Glomerular visceral epithelial cell (primary cell): ENCODE measurements at regions not wholly inside any gene's neighbourhood (a gene's known extent, or its start where the extent isn't known, plus 50 kb on each side); places are given as distances from the start of the nearest gene placed in this dataset.

Experiments
- DNase-seq: peaks from one replicate; pipeline ENCODE4 v3.0.0-alpha.2; 2016; ENCODE audit errors: extremely low spot score

GRCh38 chr13:29664591-29664990, 69.1 kb upstream of the SLC7A1 start:
- DNase-seq: no peak

GRCh38 chr13:29654843-29655547, 59.5 kb upstream of the SLC7A1 start:
- DNase-seq: no peak

DNA sequence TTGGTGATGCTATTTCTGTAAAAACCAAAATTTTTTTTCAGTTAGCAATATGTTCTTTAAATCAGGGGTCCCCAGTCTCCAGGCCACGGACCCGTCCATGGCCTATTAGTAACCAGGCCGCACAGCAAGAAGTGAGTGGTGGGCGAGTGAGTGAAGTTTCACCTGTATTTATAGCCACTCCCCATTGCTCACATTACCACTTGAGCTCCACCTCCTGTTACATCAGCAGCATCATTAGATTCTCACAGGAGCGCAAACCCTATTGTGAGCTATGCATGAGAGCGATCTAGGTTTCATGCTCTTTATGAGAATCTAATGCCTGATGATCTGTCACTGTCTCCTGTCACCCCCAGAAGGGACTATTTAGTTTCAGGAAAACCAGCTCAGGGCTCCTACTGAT, 58.9 kb upstream of the SLC7A1 start:
- no peak for DNase-seq

DNA sequence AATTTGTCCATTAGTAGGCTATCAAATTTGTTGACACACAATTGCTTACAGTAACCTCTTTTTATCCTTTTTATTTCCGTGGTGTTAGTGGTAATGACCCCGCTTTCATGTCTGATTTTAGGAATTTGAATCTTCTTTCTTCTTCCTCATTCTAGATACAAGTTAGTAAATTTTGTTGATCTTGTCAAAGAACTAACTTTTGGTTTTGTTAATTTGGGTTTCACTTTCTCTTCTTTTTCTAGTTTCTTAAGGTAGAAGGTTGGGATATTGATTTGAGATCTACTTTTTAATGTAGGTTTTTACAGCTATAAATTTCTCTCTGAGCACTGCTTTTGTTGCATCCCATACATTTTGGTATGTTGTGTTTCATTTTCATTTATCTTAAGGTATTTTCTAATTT, 53.3 kb upstream of the SLC7A1 start:
- DNase-seq: no peak
